CD14-positive monocyte (primary cell): ENCODE measurements at regions not wholly inside any gene's neighbourhood (a gene's known extent, or its start where the extent isn't known, plus 50 kb on each side); places are given as distances from the start of the nearest gene placed in this dataset.

ENCODE experiments used
- DNase-seq, 3 donors: peaks; one replicate each; pipeline ENCODE4 v3.0.0-alpha.2; 2011 to 2022
- H2AFZ ChIP-seq: 2 replicates; pipeline ENCODE4 v1.6.0; 2012; ENCODE audit warnings: mild to moderate bottlenecking, low read depth, low read length, inconsistent platforms; ENCODE audit not compliant: insufficient read depth, poor library complexity, severe bottlenecking
- H3K27ac ChIP-seq, 2 donors: 1 replicate in 1 of 2; 2 replicates in 1 of 2; pipeline ENCODE4 v1.5.1; 2012 to 2013; ENCODE audit warnings: low read length in 2 of 2, control low read depth in 1 of 2, inconsistent platforms in 1 of 2, low read depth in 1 of 2, mild to moderate bottlenecking in 1 of 2
- H3K27me3 ChIP-seq, 2 donors: one replicate each; pipeline versions ENCODE4 v1.6.0 to v1.6.1; 2011 to 2013; ENCODE audit warnings: low read length in 2 of 2; ENCODE audit not compliant: control insufficient read depth in 2 of 2, insufficient read depth in 2 of 2
- H3K36me3 ChIP-seq, 2 donors: replicated peaks in 1 of 2; 1 replicate in 1 of 2; 2 replicates in 1 of 2; pipeline versions ENCODE4 v1.5.1 to v1.6.1; 2012 to 2013; ENCODE audit warnings: low read length in 2 of 2, control low read depth in 1 of 2, inconsistent platforms in 1 of 2, mild to moderate bottlenecking in 1 of 2; ENCODE audit not compliant: insufficient read depth in 2 of 2, control insufficient read depth in 1 of 2
- H3K4me1 ChIP-seq, 2 donors: 1 replicate in 1 of 2; 2 replicates in 1 of 2; pipeline versions ENCODE4 v1.5.1 to v1.6.1; 2012 to 2013; ENCODE audit warnings: low read length in 2 of 2, control low read depth in 1 of 2, inconsistent platforms in 1 of 2, mild to moderate bottlenecking in 1 of 2, moderate library complexity in 1 of 2; ENCODE audit not compliant: insufficient read depth in 2 of 2, control insufficient read depth in 1 of 2
- H3K4me2 ChIP-seq: replicated peaks from 2 replicates; pipeline ENCODE3; 2012; ENCODE audit warnings: low read length, moderate library complexity, mild to moderate bottlenecking; ENCODE audit not compliant: poor library complexity, severe bottlenecking; ENCODE audit errors: extremely low read depth
- H3K4me3 ChIP-seq, 3 experiments: fragments of 200-600 bp in 1 of 3; sonication (generic) in 1 of 3; replicated peaks in 1 of 3; 1 replicate in 2 of 3; 2 replicates in 1 of 3; pipeline ENCODE4 v1.5.1; 2011 to 2013; ENCODE audit warnings: low read length in 3 of 3, mild to moderate bottlenecking in 3 of 3, control low read depth in 2 of 3, low read depth in 2 of 3, inconsistent platforms in 1 of 3, moderate library complexity in 1 of 3
- H3K79me2 ChIP-seq: 2 replicates; pipeline ENCODE4 v1.6.0; 2012; ENCODE audit warnings: mild to moderate bottlenecking, control low read depth, inconsistent platforms, low read length, moderate library complexity; ENCODE audit not compliant: insufficient read depth
- H3K9ac ChIP-seq: 2 replicates; pipeline ENCODE4 v1.6.0; 2017; ENCODE audit warnings: low read length, mild to moderate bottlenecking; ENCODE audit not compliant: insufficient read depth, poor library complexity, severe bottlenecking
- H3K9me3 ChIP-seq, 2 donors: replicated peaks in 1 of 2; 1 replicate in 1 of 2; 2 replicates in 1 of 2; pipeline versions ENCODE4 v1.5.1 to v1.6.1; 2012 to 2013; ENCODE audit warnings: low read length in 2 of 2, control low read depth in 1 of 2; ENCODE audit not compliant: control insufficient read depth in 1 of 2, insufficient read depth in 1 of 2
- H4K20me1 ChIP-seq: 2 replicates; pipeline ENCODE4 v1.6.0; 2012; ENCODE audit warnings: mild to moderate bottlenecking, low read length, control low read depth, moderate library complexity; ENCODE audit not compliant: insufficient read depth
- H3K27ac Mint-ChIP-seq, 7 donors: one replicate each; pipeline ENCODE4 v1.8.0; 2020; ENCODE audit warnings: mild to moderate bottlenecking in 7 of 7, mixed read lengths in 7 of 7, moderate library complexity in 6 of 7, inconsistent platforms in 2 of 7
- H3K27me3 Mint-ChIP-seq, 3 donors: one replicate each; pipeline ENCODE4 v1.8.0; 2021 to 2022; ENCODE audit warnings: low read depth in 3 of 3, mild to moderate bottlenecking in 3 of 3, mixed read lengths in 3 of 3, moderate library complexity in 3 of 3, inconsistent platforms in 1 of 3
- H3K36me3 Mint-ChIP-seq, 2 donors: one replicate each; pipeline ENCODE4 v1.8.0; 2020; ENCODE audit warnings: mixed read lengths in 2 of 2, inconsistent platforms in 1 of 2, mild to moderate bottlenecking in 1 of 2
- H3K4me1 Mint-ChIP-seq: one replicate; pipeline ENCODE4 v1.8.0; 2020; ENCODE audit warnings: mild to moderate bottlenecking, mixed read lengths
- H3K4me3 Mint-ChIP-seq, 2 donors: one replicate each; pipeline ENCODE4 v1.8.0; 2020; ENCODE audit warnings: mild to moderate bottlenecking in 2 of 2, mixed read lengths in 2 of 2, moderate library complexity in 1 of 2
- H3K9me3 Mint-ChIP-seq, 7 donors: one replicate each; pipeline ENCODE4 v1.8.0; 2020 to 2022; ENCODE audit warnings: mixed read lengths in 7 of 7, mild to moderate bottlenecking in 6 of 7, moderate library complexity in 6 of 7, inconsistent platforms in 2 of 7
- WGBS: methylation state at CpG from one replicate; pipeline ENCODE4 v1.1.5; 2013; ENCODE audit warnings: missing lambda C conversion rate; ENCODE audit not compliant: insufficient coverage; 5-methylcytosine and 5-hydroxymethylcytosine counted together
- intact Hi-C, 2 donors: fragments of 100-400 bp; cut with micrococcal nuclease; formaldehyde crosslinking; loops; one replicate each; pipeline versions ENCODE4 v1.15.0 to v1.15.1; 2023
- TF ChIP-seq, protein P1 (sequence below): fragments of 200-600 bp; IDR thresholded peaks from one replicate; pipeline ENCODE4 v1.8.0; 2022; ENCODE audit warnings: antibody characterized with exemption, mild to moderate bottlenecking

- intact Hi-C loops, result no loop called here
- peaks cover 0 to 3% (median 0%) of the 10 kb centered on the region in 3 donors for H3K27me3 Mint-ChIP-seq
- H3K4me1 Mint-ChIP-seq, result no peaks in the 10 kb centered on the region
- H3K4me3 ChIP-seq, result no peak overlapping the region
- no CpG with 5 or more reads among the region's 2 CpGs for WGBS
- H3K9me3 ChIP-seq, result no peaks in the 10 kb centered on the region
- H3K27ac ChIP-seq, result no peak overlapping the region
- H2AFZ ChIP-seq, result no peak overlapping the region
- DNase-seq, result no peak
- TF ChIP-seq, protein P1, sequence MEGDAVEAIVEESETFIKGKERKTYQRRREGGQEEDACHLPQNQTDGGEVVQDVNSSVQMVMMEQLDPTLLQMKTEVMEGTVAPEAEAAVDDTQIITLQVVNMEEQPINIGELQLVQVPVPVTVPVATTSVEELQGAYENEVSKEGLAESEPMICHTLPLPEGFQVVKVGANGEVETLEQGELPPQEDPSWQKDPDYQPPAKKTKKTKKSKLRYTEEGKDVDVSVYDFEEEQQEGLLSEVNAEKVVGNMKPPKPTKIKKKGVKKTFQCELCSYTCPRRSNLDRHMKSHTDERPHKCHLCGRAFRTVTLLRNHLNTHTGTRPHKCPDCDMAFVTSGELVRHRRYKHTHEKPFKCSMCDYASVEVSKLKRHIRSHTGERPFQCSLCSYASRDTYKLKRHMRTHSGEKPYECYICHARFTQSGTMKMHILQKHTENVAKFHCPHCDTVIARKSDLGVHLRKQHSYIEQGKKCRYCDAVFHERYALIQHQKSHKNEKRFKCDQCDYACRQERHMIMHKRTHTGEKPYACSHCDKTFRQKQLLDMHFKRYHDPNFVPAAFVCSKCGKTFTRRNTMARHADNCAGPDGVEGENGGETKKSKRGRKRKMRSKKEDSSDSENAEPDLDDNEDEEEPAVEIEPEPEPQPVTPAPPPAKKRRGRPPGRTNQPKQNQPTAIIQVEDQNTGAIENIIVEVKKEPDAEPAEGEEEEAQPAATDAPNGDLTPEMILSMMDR, result no peak
- peaks cover 0 to 9% (median 2%) of the 10 kb centered on the region in 7 donors for H3K9me3 Mint-ChIP-seq
- no peaks in the 10 kb centered on the region for H3K27me3 ChIP-seq
- no peak overlapping the region for H3K4me2 ChIP-seq
- H3K27ac Mint-ChIP-seq, result no peak overlapping the region
- H4K20me1 ChIP-seq, result no peaks in the 10 kb centered on the region
- H3K36me3 ChIP-seq, result no peaks in the 10 kb centered on the region
- no peaks in the 10 kb centered on the region for H3K79me2 ChIP-seq
- H3K36me3 Mint-ChIP-seq, result no peaks in the 10 kb centered on the region
- no peak overlapping the region for H3K9ac ChIP-seq
- H3K4me3 Mint-ChIP-seq, result no peak overlapping the region
- H3K4me1 ChIP-seq, result no peaks in the 10 kb centered on the region
Observed at GRCh38 chr13:44749906-44750305, 173.8 kb upstream of the TSC22D1 start.

DNA sequence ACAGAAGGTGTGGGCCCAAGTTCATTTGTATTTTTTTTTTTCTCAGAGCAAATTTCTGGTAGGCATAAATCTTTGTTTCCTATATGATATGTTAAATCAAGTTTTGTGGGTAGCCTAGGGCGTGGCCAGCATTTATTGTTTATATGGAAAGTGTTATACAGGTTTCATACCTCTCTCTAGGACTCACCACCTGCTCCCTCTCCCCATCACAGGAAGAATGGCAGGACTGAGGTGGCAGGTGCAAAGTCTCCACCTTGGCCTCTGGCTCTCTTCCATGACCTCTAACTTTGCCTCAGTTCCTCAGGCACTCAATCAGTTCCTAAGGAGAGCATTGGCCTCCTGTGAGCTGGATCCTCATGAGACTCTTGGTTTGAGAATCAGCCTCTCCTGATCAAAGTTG, 172.3 kb upstream of the TSC22D1 start:
- intact Hi-C loops, result no loop called here
- no peak for DNase-seq
- H3K9ac ChIP-seq, result no peak overlapping the region
- H3K36me3 ChIP-seq, result no peaks in the 10 kb centered on the region
- no peaks in the 10 kb centered on the region for H3K79me2 ChIP-seq
- no peak overlapping the region for H3K27ac ChIP-seq
- no peak overlapping the region for H2AFZ ChIP-seq
- no peaks in the 10 kb centered on the region for H3K4me1 ChIP-seq
- no peaks in the 10 kb centered on the region for H3K9me3 ChIP-seq
- Mint-ChIP-seq H3K36me3 (no peaks in the 10 kb centered on the region), H3K4me3 (no peak overlapping the region), H3K27me3 (peaks cover 0 to 5% (median 0%) of the 10 kb centered on the region in 3 donors), H3K27ac (no peak overlapping the region), H3K4me1 (no peaks in the 10 kb centered on the region), H3K9me3 (peaks cover 3 to 14% (median 6%) of the 10 kb centered on the region in 7 donors)
- no peaks in the 10 kb centered on the region for H3K27me3 ChIP-seq
- WGBS, result no CpG with 5 or more reads among the region's 1 CpG
- no peak overlapping the region for H3K4me2 ChIP-seq
- no peaks in the 10 kb centered on the region for H4K20me1 ChIP-seq
- no peak overlapping the region for H3K4me3 ChIP-seq
- TF ChIP-seq, protein P1, result no peak
